H1 (cell line): ENCODE measurements at regions not wholly inside any gene's neighbourhood (a gene's known extent, or its start where the extent isn't known, plus 50 kb on each side); places are given as distances from the start of the nearest gene placed in this dataset.

Source experiments
- CTCF ChIA-PET: fragments of 300-600 bp; sonication (Branson Sonifier 250); formaldehyde crosslinking; loops from one replicate; lab custom pipeline; 2021; ENCODE audit not compliant: partially characterized antibody; lab: Charles Lee
- POLR2A ChIA-PET: fragments of 300-600 bp; sonication (Branson Sonifier 250); formaldehyde crosslinking; loops from one replicate; lab custom pipeline; 2021; ENCODE audit warnings: inconsistent platforms; ENCODE audit not compliant: partially characterized antibody; lab: Charles Lee
- DNase-seq, 2 experiments: peaks; one replicate each; pipeline versions ENCODE4 v3.0.0 to v3.0.0-alpha.2; 2010 to 2022; ENCODE audit warnings: low spot score in 2 of 2, low read depth in 1 of 2, mixed read lengths in 1 of 2
- FAIRE-seq: peaks from 2 replicates; lab custom pipeline; 2011; peaks lifted over from hg19 to GRCh38; lab: Jason Lieb, UNC
- H2AFZ ChIP-seq: 2 replicates; pipeline ENCODE4 v1.8.1; 2012; ENCODE audit warnings: low read length, inconsistent platforms
- H2AK5ac ChIP-seq: 2 replicates; pipeline ENCODE4 v1.6.1; 2013; ENCODE audit warnings: low read depth, low read length
- H2BK120ac ChIP-seq: replicated peaks from 2 replicates; pipeline ENCODE3; 2013; ENCODE audit warnings: low read depth, low read length, inconsistent platforms
- H2BK12ac ChIP-seq: 2 replicates; pipeline ENCODE4 v1.6.1; 2013; ENCODE audit warnings: low read depth, low read length
- H2BK15ac ChIP-seq: 2 replicates; pipeline ENCODE4 v1.6.1; 2013; ENCODE audit warnings: low read length
- H2BK20ac ChIP-seq: 2 replicates; pipeline ENCODE4 v1.6.1; 2013; ENCODE audit warnings: low read length
- H2BK5ac ChIP-seq: 2 replicates; pipeline ENCODE4 v1.6.1; 2013; ENCODE audit warnings: low read depth, low read length
- H3K14ac ChIP-seq: 2 replicates; pipeline ENCODE4 v1.6.1; 2013; ENCODE audit warnings: inconsistent platforms; ENCODE audit not compliant: insufficient read length
- H3K18ac ChIP-seq: 2 replicates; pipeline ENCODE4 v1.6.1; 2013; ENCODE audit warnings: low read length; ENCODE audit errors: extremely low read depth
- H3K23ac ChIP-seq: 2 replicates; pipeline ENCODE4 v1.6.1; 2013; ENCODE audit warnings: inconsistent platforms; ENCODE audit not compliant: insufficient read length
- H3K23me2 ChIP-seq: 2 replicates; pipeline ENCODE4 v1.6.1; 2013; ENCODE audit warnings: low read depth, low read length
- H3K27ac ChIP-seq: 2 replicates; pipeline ENCODE4 v1.6.1; 2011; ENCODE audit warnings: low read depth, low read length, inconsistent platforms
- H3K27me3 ChIP-seq, 4 experiments: replicated peaks in 1 of 4; 1 replicate in 1 of 4; 2 replicates in 3 of 4; pipeline versions ENCODE4 v1.6.1 to v1.8.1; 2011 to 2013; ENCODE audit warnings: low read length in 3 of 4, mild to moderate bottlenecking in 3 of 4, inconsistent platforms in 2 of 4, mixed read lengths in 2 of 4, moderate library complexity in 1 of 4; ENCODE audit not compliant: control insufficient read depth in 3 of 4, insufficient read depth in 3 of 4; ENCODE audit errors: extremely low read depth in 1 of 4
- H3K36me3 ChIP-seq, 4 experiments: 2 replicates each; pipeline versions ENCODE4 v1.6.1 to v1.8.1; 2011 to 2013; ENCODE audit warnings: mild to moderate bottlenecking in 4 of 4, low read length in 3 of 4, moderate library complexity in 2 of 4, control low read depth in 1 of 4, inconsistent platforms in 1 of 4; ENCODE audit not compliant: insufficient read depth in 4 of 4, control insufficient read depth in 2 of 4
- H3K4ac ChIP-seq: replicated peaks from 2 replicates; pipeline ENCODE3; 2013; ENCODE audit warnings: low read length, low read depth, mixed read lengths, inconsistent platforms; ENCODE audit not compliant: insufficient read length
- H3K4me1 ChIP-seq, 4 experiments: replicated peaks in 1 of 4; 1 replicate in 1 of 4; 2 replicates in 3 of 4; pipeline versions ENCODE4 v1.6.1 to v1.8.1; 2011 to 2013; ENCODE audit warnings: low read length in 3 of 4, inconsistent platforms in 2 of 4, mixed read lengths in 1 of 4; ENCODE audit not compliant: insufficient read depth in 4 of 4, control insufficient read depth in 3 of 4
- H3K4me2 ChIP-seq, 2 experiments: 2 replicates each; pipeline versions ENCODE4 v1.6.1 to v1.8.1; 2011 to 2013; ENCODE audit warnings: low read depth in 2 of 2, low read length in 2 of 2, control low read depth in 1 of 2, inconsistent platforms in 1 of 2, mild to moderate bottlenecking in 1 of 2; ENCODE audit not compliant: insufficient read depth in 1 of 2
- H3K4me3 ChIP-seq, 4 experiments: fragments of 200-600, 300-600 bp in 1 of 4; sonication (generic), shearing (Covaris generic), sonication (Bioruptor Twin) in 1 of 4; 2 replicates each; pipeline versions ENCODE4 v1.5.1 to v1.8.1; 2011 to 2016; ENCODE audit warnings: low read length in 4 of 4, low read depth in 3 of 4, control low read depth in 2 of 4, inconsistent platforms in 2 of 4, mild to moderate bottlenecking in 2 of 4, mixed read lengths in 1 of 4, moderate library complexity in 1 of 4; ENCODE audit not compliant: insufficient read depth in 2 of 4; ENCODE audit errors: extremely low read depth in 1 of 4
- H3K56ac ChIP-seq: replicated peaks from 2 replicates; pipeline ENCODE3; 2013; ENCODE audit warnings: low read depth, mild to moderate bottlenecking, mixed read lengths, low read length, inconsistent platforms; ENCODE audit not compliant: insufficient read length
- H3K79me1 ChIP-seq: 2 replicates; pipeline ENCODE4 v1.6.1; 2013; ENCODE audit warnings: low read depth, low read length, control low read depth
- H3K79me2 ChIP-seq, 2 experiments: 2 replicates each; pipeline versions ENCODE4 v1.6.1 to v1.8.1; 2012 to 2013; ENCODE audit warnings: low read length in 2 of 2, mild to moderate bottlenecking in 2 of 2, inconsistent platforms in 1 of 2; ENCODE audit not compliant: insufficient read depth in 2 of 2, control insufficient read depth in 1 of 2
- H3K9ac ChIP-seq, 4 experiments: replicated peaks in 1 of 4; 1 replicate in 1 of 4; 2 replicates in 3 of 4; pipeline versions ENCODE4 v1.6.1 to v1.8.1; 2011 to 2013; ENCODE audit warnings: low read depth in 3 of 4, low read length in 3 of 4, control low read depth in 2 of 4, mild to moderate bottlenecking in 2 of 4, moderate library complexity in 2 of 4, inconsistent platforms in 1 of 4; ENCODE audit errors: extremely low read depth in 1 of 4
- H3K9me3 ChIP-seq, 2 experiments: 2 replicates each; pipeline versions ENCODE4 v1.6.1 to v1.8.1; 2012 to 2013; ENCODE audit warnings: mild to moderate bottlenecking in 2 of 2, moderate library complexity in 2 of 2, control low read depth in 1 of 2, inconsistent platforms in 1 of 2, low read depth in 1 of 2, low read length in 1 of 2, mixed read lengths in 1 of 2; ENCODE audit not compliant: insufficient read depth in 2 of 2
- H4K20me1 ChIP-seq, 2 experiments: replicated peaks in 1 of 2; 2 replicates each; pipeline versions ENCODE3 to v1.8.1; 2011 to 2013; ENCODE audit warnings: inconsistent platforms in 2 of 2, low read length in 2 of 2, mild to moderate bottlenecking in 1 of 2; ENCODE audit not compliant: insufficient read depth in 2 of 2, control insufficient read depth in 1 of 2
- H4K5ac ChIP-seq: 2 replicates; pipeline ENCODE4 v1.6.1; 2013; ENCODE audit warnings: low read length, low read depth, mixed read lengths, inconsistent platforms; ENCODE audit not compliant: insufficient read length
- H4K8ac ChIP-seq: 2 replicates; pipeline ENCODE4 v1.8.0; 2013; ENCODE audit warnings: mild to moderate bottlenecking, moderate library complexity, low read length, inconsistent platforms; ENCODE audit not compliant: insufficient read depth; ENCODE audit errors: extremely low read depth
- H4K91ac ChIP-seq: replicated peaks from 2 replicates; pipeline ENCODE3; 2013; ENCODE audit warnings: low read length, mixed read lengths, inconsistent platforms; ENCODE audit not compliant: insufficient read length
- CHD2 ChIP-seq: IDR thresholded peaks from 2 replicates; pipeline ENCODE4 v1.6.1; 2012; ENCODE audit warnings: low read length, improper control_type of control experiment
- NANOG ChIP-seq: IDR thresholded peaks from 2 replicates; pipeline ENCODE4 v1.6.1; 2011; ENCODE audit warnings: low read length, low read depth, mild to moderate bottlenecking, inconsistent platforms; ENCODE audit not compliant: insufficient read depth, poor library complexity, severe bottlenecking
- RXRA ChIP-seq: IDR thresholded peaks from 2 replicates; pipeline ENCODE4 v1.6.1; 2011; ENCODE audit warnings: low read depth, mild to moderate bottlenecking, low read length, moderate library complexity; ENCODE audit not compliant: insufficient read depth
- WGBS, 2 experiments: shearing (Covaris generic) in 1 of 2; methylation state at CpG; one replicate each; pipeline versions ENCODE4 v1.1.6 to v1.1.7; 2013 to 2015; ENCODE audit warnings: low lambda C conversion rate in 2 of 2, mixed read lengths in 2 of 2, inconsistent platforms in 1 of 2, low coverage in 1 of 2, missing lambda C conversion rate in 1 of 2; ENCODE audit not compliant: insufficient replicate concordance in 2 of 2, insufficient coverage in 1 of 2, insufficient read length in 1 of 2; ENCODE audit errors: extremely low coverage in 1 of 2, missing lambda C conversion rate in 1 of 2; 5-methylcytosine and 5-hydroxymethylcytosine counted together

DNA sequence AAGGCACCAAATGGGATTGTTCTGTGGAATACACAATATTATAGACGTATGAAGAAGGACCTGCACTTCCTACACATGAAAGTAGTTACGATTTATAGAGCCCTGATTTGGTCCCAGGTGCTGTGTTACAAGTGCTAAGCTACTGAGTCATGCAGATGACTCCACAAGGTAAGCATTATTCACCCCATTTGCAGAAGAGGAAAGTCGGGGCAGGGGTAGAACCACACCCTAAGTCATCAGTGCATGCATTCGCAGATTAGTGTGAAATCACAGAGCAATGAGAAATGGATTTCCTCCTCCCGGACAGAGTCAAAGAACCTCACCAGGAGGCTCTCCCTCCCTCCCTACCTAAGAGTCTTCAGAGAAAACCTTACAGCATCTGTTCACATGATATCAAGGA, 279.5 kb downstream of the LRFN2 start:
- Histone ChIP-seq H4K5ac (no peak overlapping the region), H2BK20ac (no peak overlapping the region), H3K27ac (no peak overlapping the region), H2AK5ac (no peak overlapping the region), H3K56ac (no peak overlapping the region), H3K79me2 (no peaks in the 10 kb centered on the region), H2BK5ac (no peak overlapping the region), H3K14ac (no peak overlapping the region), H3K4me3 (no peak overlapping the region), H3K9ac (no peak overlapping the region), H2BK12ac (no peak overlapping the region; the same call in 1 of the 2 replicates), H3K9me3 (no peaks in the 10 kb centered on the region), H2BK120ac (no peak overlapping the region), H3K23me2 (no peaks in the 10 kb centered on the region; the same call in 1 of the 2 replicates), H3K79me1 (no peaks in the 10 kb centered on the region), H2BK15ac (no peak overlapping the region), H3K4ac (no peak overlapping the region), H3K36me3 (no peaks in the 10 kb centered on the region), H3K18ac (no peak overlapping the region), H2AFZ (no peak overlapping the region), H4K20me1 (no peaks in the 10 kb centered on the region), H3K27me3 (no peaks in the 10 kb centered on the region), H4K8ac (no peak overlapping the region), H3K4me2 (no peak overlapping the region), H4K91ac (no peak overlapping the region), H3K4me1 (peaks cover 0 to 5% (median 1%) of the 10 kb centered on the region in 4 experiments; a peak in 2 of 7 replicates), H3K23ac (no peak overlapping the region)
- WGBS, 2 experiments, result 86% methylated on average over 5 of the region's 5 CpGs; no CpG with 5 or more reads in 1 of the 2 experiments
- DNase-seq (no peak), FAIRE-seq (no peak)
- TF ChIP-seq NANOG, result no peak
- no peak for TF ChIP-seq CHD2
- TF ChIP-seq RXRA, result no peak
- ChIA-PET POLR2A (no interaction called here), CTCF (interaction anchor here (0.6 to 3.7 kb wide), 23 partner anchors 8 to 538 kb away, joined by 3 to 32 read pairs (median 4); no protein-coding TSS in a partner anchor)
